Endothelial cell of umbilical vein (primary cell): ENCODE measurements at regions not wholly inside any gene's neighbourhood (a gene's known extent, or its start where the extent isn't known, plus 50 kb on each side); places are given as distances from the start of the nearest gene placed in this dataset.

ENCODE experiments used
- BruUV-seq: library from RNA; stranded (reverse); fragments of 400-500 nt; replicated peaks from 2 replicates; lab custom pipeline; 2021; lab: Mats Ljungman, UMichigan
- CTCF ChIA-PET: fragments of 300-600, 350-600 bp; sonication (Branson Sonifier 250); formaldehyde crosslinking; loops from one replicate; lab custom pipeline; 2021; ENCODE audit warnings: antibody characterized with exemption, inconsistent platforms; lab: Charles Lee
- POLR2A ChIA-PET: fragments of 300-600, 350-600 bp; sonication (Branson Sonifier 250); formaldehyde crosslinking; loops from one replicate; lab custom pipeline; 2021; ENCODE audit warnings: antibody characterized with exemption, inconsistent platforms; lab: Charles Lee
- DNase-seq: peaks from one replicate; pipeline ENCODE4 v3.0.0-alpha.2; 2011; ENCODE audit warnings: low read depth, low spot score
- FAIRE-seq: peaks from 2 replicates; lab custom pipeline; 2011; peaks lifted over from hg19 to GRCh38; lab: Jason Lieb, UNC
- H2AFZ ChIP-seq: 2 replicates; pipeline ENCODE4 v1.6.0; 2012; ENCODE audit warnings: low read depth, low read length, control low read depth, inconsistent platforms
- H3K27ac ChIP-seq: 2 replicates; pipeline ENCODE4 v1.5.1; 2011; ENCODE audit warnings: low read depth, mild to moderate bottlenecking, control low read depth, low read length, moderate library complexity; ENCODE audit not compliant: insufficient read depth
- H3K27me3 ChIP-seq, 2 experiments: 2 replicates each; pipeline versions ENCODE4 v1.6.0 to v1.6.1; 2011; ENCODE audit warnings: low read length in 2 of 2, mixed read lengths in 1 of 2; ENCODE audit not compliant: control insufficient read depth in 2 of 2, insufficient read depth in 2 of 2
- H3K36me3 ChIP-seq, 2 experiments: 2 replicates in 1 of 2; 3 replicates in 1 of 2; pipeline ENCODE4 v1.5.1; 2011; ENCODE audit warnings: low read length in 2 of 2, mild to moderate bottlenecking in 1 of 2, moderate library complexity in 1 of 2; ENCODE audit not compliant: control insufficient read depth in 2 of 2, insufficient read depth in 2 of 2; ENCODE audit errors: extremely low read depth in 1 of 2
- H3K4me1 ChIP-seq: 3 replicates; pipeline ENCODE4 v1.5.1; 2011; ENCODE audit warnings: mild to moderate bottlenecking, low read length; ENCODE audit not compliant: control insufficient read depth, insufficient read depth; ENCODE audit errors: extremely low read depth
- H3K4me2 ChIP-seq: 2 replicates; pipeline ENCODE4 v1.6.1; 2011; ENCODE audit warnings: low read length, control low read depth, mixed read lengths; ENCODE audit not compliant: insufficient read depth
- H3K4me3 ChIP-seq, 3 experiments: fragments of 200-600 bp in 1 of 3; sonication (generic), shearing (Covaris generic) in 1 of 3; replicated peaks in 1 of 3; 2 replicates each; pipeline ENCODE4 v1.5.1; 2011 to 2016; ENCODE audit warnings: control low read depth in 3 of 3, low read length in 3 of 3, mild to moderate bottlenecking in 2 of 3, inconsistent platforms in 1 of 3, low read depth in 1 of 3, moderate library complexity in 1 of 3; ENCODE audit not compliant: insufficient read depth in 1 of 3
- H3K79me2 ChIP-seq: 2 replicates; pipeline ENCODE4 v1.6.0; 2012; ENCODE audit warnings: low read length, inconsistent platforms; ENCODE audit not compliant: control insufficient read depth, insufficient read depth
- H3K9ac ChIP-seq: replicated peaks from 2 replicates; pipeline ENCODE3; 2011; ENCODE audit warnings: low read length, control low read depth; ENCODE audit not compliant: insufficient read depth; ENCODE audit errors: extremely low read depth
- H3K9me1 ChIP-seq: replicated peaks from 3 replicates; pipeline ENCODE4 v1.6.0; 2011; ENCODE audit warnings: mild to moderate bottlenecking, low read length; ENCODE audit not compliant: control insufficient read depth, insufficient read depth; ENCODE audit errors: extremely low read depth
- H3K9me3 ChIP-seq: replicated peaks from 2 replicates; pipeline ENCODE4 v1.5.1; 2012; ENCODE audit warnings: low read length, inconsistent platforms; ENCODE audit not compliant: control insufficient read depth, insufficient read depth
- H4K20me1 ChIP-seq: replicated peaks from 2 replicates; pipeline ENCODE3; 2011; ENCODE audit warnings: mild to moderate bottlenecking, low read length; ENCODE audit not compliant: control insufficient read depth, insufficient read depth; ENCODE audit errors: extremely low read depth
- CTCF ChIP-seq, 2 donors: IDR thresholded peaks; 1 replicate in 1 of 2; 2 replicates in 1 of 2; pipeline ENCODE4 v1.5.1; 2011; ENCODE audit warnings: low read length in 2 of 2, mild to moderate bottlenecking in 2 of 2, moderate library complexity in 2 of 2, control low read depth in 1 of 2, inconsistent platforms in 1 of 2, low read depth in 1 of 2; ENCODE audit not compliant: insufficient read depth in 1 of 2; ENCODE audit errors: extremely low read depth in 1 of 2
- EZH2 ChIP-seq: IDR thresholded peaks from 2 replicates; pipeline ENCODE4 v1.6.1; 2012; ENCODE audit warnings: borderline replicate concordance, low read depth, mild to moderate bottlenecking, moderate library complexity, low read length, inconsistent platforms; ENCODE audit not compliant: severe bottlenecking
- FOS ChIP-seq: IDR thresholded peaks from 2 replicates; pipeline ENCODE4 v1.6.1; 2011; ENCODE audit warnings: mild to moderate bottlenecking, low read length, moderate library complexity, borderline replicate concordance; ENCODE audit not compliant: insufficient read depth
- GATA2 ChIP-seq: IDR thresholded peaks from 2 replicates; pipeline ENCODE4 v1.7.0; 2011; ENCODE audit warnings: low read depth, mild to moderate bottlenecking, moderate library complexity, mixed read lengths, low read length; ENCODE audit not compliant: insufficient read length, insufficient read depth
- JUN ChIP-seq: IDR thresholded peaks from 2 replicates; pipeline ENCODE4 v1.6.1; 2011; ENCODE audit warnings: borderline replicate concordance, low read depth; ENCODE audit not compliant: insufficient read length, insufficient read depth
- MAX ChIP-seq: IDR thresholded peaks from 2 replicates; pipeline ENCODE4 v1.6.1; 2011; ENCODE audit not compliant: insufficient read depth, insufficient read length
- MYC ChIP-seq: IDR thresholded peaks from one replicate; pipeline ENCODE4 v1.6.1; 2011; ENCODE audit warnings: mild to moderate bottlenecking, low read depth, low read length
- POLR2A ChIP-seq: IDR thresholded peaks from 2 replicates; pipeline ENCODE4 v1.6.1; 2012; ENCODE audit warnings: low read depth, mild to moderate bottlenecking, control low read depth, low read length
- POLR2AphosphoS5 ChIP-seq: IDR thresholded peaks from 2 replicates; pipeline ENCODE4 v1.6.1; 2012; ENCODE audit warnings: low read depth, mild to moderate bottlenecking, control low read depth, low read length, moderate library complexity; ENCODE audit not compliant: insufficient read depth
- dilution Hi-C: fragments of 300-500 bp; cut with MboI; formaldehyde crosslinking; loops from one replicate; pipeline ENCODE4 v1.15.0; 2019; ENCODE audit warnings: low sequenced_read_pairs; ENCODE audit not compliant: extremely low pct_ligation_motif_present
- intact Hi-C: fragments of 100-400 bp; cut with micrococcal nuclease; formaldehyde crosslinking; loops from one replicate; pipeline ENCODE4 v1.10.0; 2022

- H3K27me3 ChIP-seq: no peaks in the 10 kb centered on the region
- no peaks in the 10 kb centered on the region for H3K9me1 ChIP-seq
- H3K4me1 ChIP-seq: no peaks in the 10 kb centered on the region
- H2AFZ ChIP-seq: no peak overlapping the region
- H3K9ac ChIP-seq: no peak overlapping the region
- no peaks in the 10 kb centered on the region for H3K79me2 ChIP-seq
- CTCF ChIA-PET: no interaction called here
- H3K36me3 ChIP-seq: no peaks in the 10 kb centered on the region
- DNase-seq (no peak), FAIRE-seq (no peak)
- intact Hi-C loops (no loop called here), dilution Hi-C loops (no loop called here)
- H3K27ac ChIP-seq: no peak overlapping the region
- H3K4me2 ChIP-seq: no peak overlapping the region
- H3K9me3 ChIP-seq: peaks cover 4% of the 10 kb centered on the region
- BruUV-seq: no TSS peak
- POLR2A ChIA-PET: no interaction called here
- TF ChIP-seq MYC: no peak
- no peak for TF ChIP-seq FOS
- H3K4me3 ChIP-seq: no peak overlapping the region
- H4K20me1 ChIP-seq: no peaks in the 10 kb centered on the region
Observed at GRCh38 chr6:51554029-51554428, 533.4 kb downstream of the PKHD1 start.

GRCh38 chr6:51559059-51559458 is 528.4 kb downstream of the PKHD1 start:
- TF ChIP-seq CTCF (IDR thresholded peaks at IDR 0.05; ENCODE audit: extremely low read depth in 1 of 2, insufficient read depth in 1 of 2, low read depth in 1 of 2, low read length in 2 of 2) (no peak), POLR2AphosphoS5 (no peak), POLR2A (no peak), FOS (no peak), GATA2 (no peak), MAX (no peak), JUN (no peak), EZH2 (no peak), MYC (no peak)
- H3K27me3 ChIP-seq: no peaks in the 10 kb centered on the region
- H3K9me1 ChIP-seq: no peaks in the 10 kb centered on the region
- no peak for FAIRE-seq
- no peak for DNase-seq
- H3K4me3 ChIP-seq: no peak overlapping the region
- intact Hi-C loops (no loop called here), dilution Hi-C loops (no loop called here)
- CTCF ChIA-PET: no interaction called here
- POLR2A ChIA-PET: no interaction called here
- no peak overlapping the region for H3K9ac ChIP-seq
- H4K20me1 ChIP-seq: no peaks in the 10 kb centered on the region
- H3K27ac ChIP-seq: no peak overlapping the region
- no peaks in the 10 kb centered on the region for H3K79me2 ChIP-seq
- BruUV-seq: no TSS peak
- H3K36me3 ChIP-seq: no peaks in the 10 kb centered on the region
- H3K4me2 ChIP-seq: no peak overlapping the region
- H2AFZ ChIP-seq: no peak overlapping the region
- peaks cover under 1% of the 10 kb centered on the region for H3K9me3 ChIP-seq
- no peaks in the 10 kb centered on the region for H3K4me1 ChIP-seq
